ENCODE measurements at regions not wholly inside any gene's neighbourhood (a gene's known extent, or its start where the extent isn't known, plus 50 kb on each side); places are given as distances from the start of the nearest gene placed in this dataset.

DNA sequence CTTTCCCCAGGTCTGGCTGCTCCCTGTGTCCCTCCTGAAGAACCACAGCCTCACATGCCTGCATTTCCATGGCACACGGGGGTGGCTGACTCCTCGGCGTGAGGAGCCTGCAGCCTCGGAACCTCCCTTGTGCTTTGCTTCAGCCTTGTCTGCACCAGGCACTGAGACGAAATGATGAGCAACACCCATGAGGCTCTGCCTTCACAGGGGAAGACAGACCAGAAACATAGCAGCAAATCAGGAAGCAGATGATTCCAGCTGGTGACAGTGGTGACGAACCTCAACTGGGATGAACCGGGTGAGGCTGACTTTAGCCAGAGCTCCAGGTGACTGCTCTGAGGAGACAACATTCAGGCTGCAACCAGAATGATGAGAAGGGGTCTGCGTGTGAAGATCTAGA is 84.5 kb upstream of the SMNDC1 start:
- Histone ChIP-seq H3K27ac (ENCODE audit: low read length) (no peak overlapping the region), H3K9ac (ENCODE audit: low read length in 2 of 2) (no peak overlapping the region), H3K9me3 (ENCODE audit: control insufficient read depth in 2 of 2, low read length in 2 of 2) (no peaks in the 10 kb centered on the region), H3K36me3 (ENCODE audit: control insufficient read depth in 2 of 2, insufficient read depth in 2 of 2, low read length in 2 of 2) (no peaks in the 10 kb centered on the region), H3K27me3 (ENCODE audit: control insufficient read depth in 1 of 2, insufficient read depth in 2 of 2, low read length in 2 of 2) (peaks cover 0 to 4% of the 10 kb centered on the region in 2 donors), H3K4me3 (ENCODE audit: low read length in 2 of 2) (no peak overlapping the region), H3K4me1 (ENCODE audit: control insufficient read depth, insufficient read depth, low read length) (no peaks in the 10 kb centered on the region)

DNA sequence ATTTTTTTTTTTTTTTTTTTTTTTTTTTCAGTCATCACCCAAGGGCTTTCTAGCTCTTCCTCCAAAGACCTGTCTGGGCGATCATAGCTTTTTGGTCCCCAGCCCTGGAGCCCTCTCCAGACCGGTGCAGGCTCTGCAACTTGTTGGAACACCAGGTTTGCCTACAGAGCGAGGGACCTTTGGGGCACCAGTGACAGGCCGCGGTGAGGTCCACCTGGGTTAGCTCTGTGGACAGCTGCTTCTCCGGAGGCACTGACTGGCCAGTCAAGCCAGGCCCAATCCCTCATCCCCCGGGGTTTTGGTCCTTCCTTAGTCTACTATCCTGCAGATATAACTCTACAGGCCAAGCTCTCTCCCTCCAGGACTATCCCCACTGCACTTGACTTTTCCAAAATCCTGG is 86.8 kb upstream of the SMNDC1 start:
- H3K9ac ChIP-seq (ENCODE audit: low read length in 2 of 2) = no peak overlapping the region
- no peaks in the 10 kb centered on the region for H3K9me3 ChIP-seq (ENCODE audit: control insufficient read depth in 2 of 2, low read length in 2 of 2)

DNA sequence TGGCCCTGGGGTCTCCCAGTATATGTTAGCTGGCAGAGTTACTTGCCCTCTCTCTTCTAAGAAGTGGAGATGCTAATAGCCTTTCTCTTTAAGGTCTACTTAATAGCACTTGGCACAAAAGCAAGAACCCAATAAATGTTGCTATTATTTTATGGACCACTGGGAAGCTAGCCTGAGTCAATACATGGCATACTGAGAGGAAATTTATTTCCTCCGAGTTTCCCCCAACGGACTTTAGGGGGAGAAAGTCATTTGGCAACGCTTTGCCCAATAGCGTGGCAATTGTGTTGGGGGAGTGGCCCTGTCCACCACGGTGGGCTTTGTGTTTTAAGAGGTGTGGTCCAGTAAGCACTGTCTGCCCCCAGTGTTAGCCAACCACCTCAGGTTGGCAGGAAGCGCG is 87.4 kb upstream of the SMNDC1 start:
- Histone ChIP-seq H3K27me3 (ENCODE audit: control insufficient read depth in 1 of 2, insufficient read depth in 2 of 2, low read length in 2 of 2) (peaks cover 0 to 4% of the 10 kb centered on the region in 2 donors), H3K36me3 (ENCODE audit: control insufficient read depth in 2 of 2, insufficient read depth in 2 of 2, low read length in 2 of 2) (no peaks in the 10 kb centered on the region), H3K9ac (ENCODE audit: low read length in 2 of 2) (no peak overlapping the region), H3K4me1 (ENCODE audit: control insufficient read depth, insufficient read depth, low read length) (peaks cover 3% of the 10 kb centered on the region), H3K9me3 (ENCODE audit: control insufficient read depth in 2 of 2, low read length in 2 of 2) (no peaks in the 10 kb centered on the region), H3K27ac (ENCODE audit: low read length) (no peak overlapping the region), H3K4me3 (ENCODE audit: low read length in 2 of 2) (no peak overlapping the region)

More for the DNA sequence above, 86.8 kb upstream of the SMNDC1 start:
- Histone ChIP-seq H3K27ac (ENCODE audit: low read length) (no peak overlapping the region), H3K27me3 (ENCODE audit: control insufficient read depth in 1 of 2, insufficient read depth in 2 of 2, low read length in 2 of 2) (peaks cover 0 to 4% of the 10 kb centered on the region in 2 donors), H3K36me3 (ENCODE audit: control insufficient read depth in 2 of 2, insufficient read depth in 2 of 2, low read length in 2 of 2) (no peaks in the 10 kb centered on the region), H3K4me3 (ENCODE audit: low read length in 2 of 2) (no peak overlapping the region), H3K4me1 (ENCODE audit: control insufficient read depth, insufficient read depth, low read length) (peaks cover 3% of the 10 kb centered on the region)

DNA sequence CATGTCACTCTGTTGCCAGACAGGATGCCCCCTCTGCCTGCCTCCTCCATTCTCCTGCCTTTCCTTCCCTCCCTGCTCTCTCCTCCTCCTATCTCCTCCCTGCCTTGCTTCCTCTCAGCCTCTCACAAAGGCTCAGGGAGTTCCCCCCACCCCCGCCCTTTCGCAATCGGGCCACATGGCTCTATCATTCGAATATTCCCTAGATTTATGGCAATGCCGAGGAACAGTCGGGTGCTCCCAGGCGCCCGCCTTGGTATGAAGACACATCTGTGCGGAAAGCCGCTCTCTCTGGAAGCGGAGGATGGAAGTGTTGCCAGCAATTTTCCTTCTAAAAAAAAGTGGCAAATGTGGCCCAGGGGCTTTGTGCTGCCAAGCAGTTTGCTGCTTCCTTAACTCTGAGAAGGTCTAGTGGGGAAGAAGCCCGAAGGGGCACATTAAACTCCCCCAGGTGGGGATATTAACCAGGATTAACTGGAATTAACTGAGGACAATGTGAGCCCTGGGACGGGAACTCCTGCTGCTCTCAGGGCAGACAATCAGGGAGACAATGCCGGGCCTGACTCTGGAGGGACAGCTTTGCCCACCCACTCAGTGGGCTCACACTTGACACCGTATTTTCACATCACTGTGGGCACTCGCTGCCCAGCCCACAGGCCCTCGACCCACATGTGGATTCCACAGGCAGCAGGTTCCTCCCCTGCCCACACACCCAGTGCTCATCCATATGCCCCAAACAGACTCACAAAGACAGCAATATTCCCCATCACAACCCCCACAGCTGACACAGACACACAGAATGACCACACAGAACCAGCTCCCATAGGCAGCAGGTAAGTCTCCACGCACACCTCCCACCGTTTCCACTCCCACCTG is 88.4 kb upstream of the SMNDC1 start:
- H3K27ac ChIP-seq (ENCODE audit: low read length) = no peak overlapping the region
- no peaks in the 10 kb centered on the region for H3K9me3 ChIP-seq (ENCODE audit: control insufficient read depth in 2 of 2, low read length in 2 of 2)
- peaks cover 3% of the 10 kb centered on the region for H3K4me1 ChIP-seq (ENCODE audit: control insufficient read depth, insufficient read depth, low read length)
- H3K27me3 ChIP-seq (ENCODE audit: control insufficient read depth in 1 of 2, insufficient read depth in 2 of 2, low read length in 2 of 2) = peaks cover 0 to 4% of the 10 kb centered on the region in 2 donors
- no peaks in the 10 kb centered on the region for H3K36me3 ChIP-seq (ENCODE audit: control insufficient read depth in 2 of 2, insufficient read depth in 2 of 2, low read length in 2 of 2)
- H3K4me3 ChIP-seq (ENCODE audit: low read length in 2 of 2) = no peak overlapping the region
- H3K9ac ChIP-seq (ENCODE audit: low read length in 2 of 2) = no peak overlapping the region

DNA sequence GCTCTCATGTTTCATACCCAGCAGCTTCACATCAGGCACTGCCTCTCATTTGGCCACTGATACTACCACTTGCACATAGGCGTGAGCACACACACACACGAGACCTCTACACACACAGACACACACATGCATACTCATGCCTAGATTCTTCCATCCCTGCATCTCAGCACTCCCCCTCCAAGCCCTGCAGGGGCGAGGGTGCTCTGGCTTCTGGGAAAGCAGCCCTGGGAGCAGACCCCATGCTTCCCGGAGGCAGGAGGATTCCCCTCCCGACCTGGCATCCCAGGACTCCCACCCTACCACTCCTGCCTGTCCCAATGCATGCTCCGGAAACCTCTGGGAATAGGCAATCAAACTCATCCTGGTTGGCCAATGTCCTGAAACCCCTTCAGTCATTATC is 89.1 kb upstream of the SMNDC1 start:
- Histone ChIP-seq H3K27ac (ENCODE audit: low read length) (no peak overlapping the region), H3K9me3 (ENCODE audit: control insufficient read depth in 2 of 2, low read length in 2 of 2) (no peaks in the 10 kb centered on the region), H3K36me3 (ENCODE audit: control insufficient read depth in 2 of 2, insufficient read depth in 2 of 2, low read length in 2 of 2) (no peaks in the 10 kb centered on the region), H3K9ac (ENCODE audit: low read length in 2 of 2) (no peak overlapping the region), H3K27me3 (ENCODE audit: control insufficient read depth in 1 of 2, insufficient read depth in 2 of 2, low read length in 2 of 2) (peaks cover 0 to 4% of the 10 kb centered on the region in 2 donors), H3K4me3 (ENCODE audit: low read length in 2 of 2) (no peak overlapping the region), H3K4me1 (ENCODE audit: control insufficient read depth, insufficient read depth, low read length) (peaks cover 3% of the 10 kb centered on the region)

DNA sequence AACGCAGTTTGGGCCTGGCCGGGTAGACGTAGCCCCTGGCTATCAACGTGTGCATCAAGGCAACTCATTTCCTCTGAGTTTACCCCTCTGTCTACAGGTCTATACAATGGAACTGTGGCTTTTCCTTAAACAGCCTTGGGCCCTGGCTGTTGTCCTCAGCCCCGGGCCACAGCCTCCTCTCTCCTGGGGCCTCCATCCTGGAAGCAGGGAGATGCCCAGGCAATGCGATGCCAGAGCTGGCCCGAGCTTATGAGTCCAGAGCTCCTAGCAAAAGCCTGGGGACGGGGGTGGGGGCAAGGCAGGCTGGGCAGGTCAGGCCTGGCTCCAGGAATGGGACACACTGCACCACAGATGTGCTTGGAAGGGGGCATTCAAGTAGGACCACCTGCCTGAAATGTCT is 89.6 kb upstream of the SMNDC1 start:
- Histone ChIP-seq H3K9ac (ENCODE audit: low read length in 2 of 2) (no peak overlapping the region), H3K9me3 (ENCODE audit: control insufficient read depth in 2 of 2, low read length in 2 of 2) (no peaks in the 10 kb centered on the region), H3K4me3 (ENCODE audit: low read length in 2 of 2) (no peak overlapping the region), H3K36me3 (ENCODE audit: control insufficient read depth in 2 of 2, insufficient read depth in 2 of 2, low read length in 2 of 2) (no peaks in the 10 kb centered on the region), H3K27ac (ENCODE audit: low read length) (no peak overlapping the region), H3K27me3 (ENCODE audit: control insufficient read depth in 1 of 2, insufficient read depth in 2 of 2, low read length in 2 of 2) (peaks cover 0 to 4% of the 10 kb centered on the region in 2 donors), H3K4me1 (ENCODE audit: control insufficient read depth, insufficient read depth, low read length) (peaks cover 3% of the 10 kb centered on the region)

DNA sequence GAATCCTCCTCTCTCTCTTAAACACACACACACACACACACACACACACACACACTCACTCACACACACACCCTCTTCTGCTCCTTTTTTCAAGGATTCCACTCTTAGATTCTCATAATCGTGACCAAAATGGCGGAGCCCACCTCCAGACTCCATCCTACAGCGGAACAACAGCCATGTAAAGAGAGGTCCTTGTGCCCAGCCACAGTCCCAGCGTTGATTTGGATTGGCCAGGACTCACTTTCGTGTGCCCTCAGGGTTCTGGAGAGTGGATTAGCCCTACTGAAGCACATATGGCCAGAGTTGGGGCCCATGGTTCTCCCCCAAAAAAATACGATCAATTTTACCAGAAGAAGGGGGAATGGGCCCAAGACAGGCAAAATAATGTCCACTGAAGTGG is 90.2 kb upstream of the SMNDC1 start:
- H3K4me3 ChIP-seq (ENCODE audit: low read length in 2 of 2) = no peak overlapping the region
- H3K9me3 ChIP-seq (ENCODE audit: control insufficient read depth in 2 of 2, low read length in 2 of 2) = no peaks in the 10 kb centered on the region
- H3K4me1 ChIP-seq (ENCODE audit: control insufficient read depth, insufficient read depth, low read length) = peaks cover 3% of the 10 kb centered on the region
- peaks cover 0 to 4% of the 10 kb centered on the region in 2 donors for H3K27me3 ChIP-seq (ENCODE audit: control insufficient read depth in 1 of 2, insufficient read depth in 2 of 2, low read length in 2 of 2)
- H3K27ac ChIP-seq (ENCODE audit: low read length) = no peak overlapping the region
- H3K9ac ChIP-seq (ENCODE audit: low read length in 2 of 2) = no peak overlapping the region
- no peaks in the 10 kb centered on the region for H3K36me3 ChIP-seq (ENCODE audit: control insufficient read depth in 2 of 2, insufficient read depth in 2 of 2, low read length in 2 of 2)

DNA sequence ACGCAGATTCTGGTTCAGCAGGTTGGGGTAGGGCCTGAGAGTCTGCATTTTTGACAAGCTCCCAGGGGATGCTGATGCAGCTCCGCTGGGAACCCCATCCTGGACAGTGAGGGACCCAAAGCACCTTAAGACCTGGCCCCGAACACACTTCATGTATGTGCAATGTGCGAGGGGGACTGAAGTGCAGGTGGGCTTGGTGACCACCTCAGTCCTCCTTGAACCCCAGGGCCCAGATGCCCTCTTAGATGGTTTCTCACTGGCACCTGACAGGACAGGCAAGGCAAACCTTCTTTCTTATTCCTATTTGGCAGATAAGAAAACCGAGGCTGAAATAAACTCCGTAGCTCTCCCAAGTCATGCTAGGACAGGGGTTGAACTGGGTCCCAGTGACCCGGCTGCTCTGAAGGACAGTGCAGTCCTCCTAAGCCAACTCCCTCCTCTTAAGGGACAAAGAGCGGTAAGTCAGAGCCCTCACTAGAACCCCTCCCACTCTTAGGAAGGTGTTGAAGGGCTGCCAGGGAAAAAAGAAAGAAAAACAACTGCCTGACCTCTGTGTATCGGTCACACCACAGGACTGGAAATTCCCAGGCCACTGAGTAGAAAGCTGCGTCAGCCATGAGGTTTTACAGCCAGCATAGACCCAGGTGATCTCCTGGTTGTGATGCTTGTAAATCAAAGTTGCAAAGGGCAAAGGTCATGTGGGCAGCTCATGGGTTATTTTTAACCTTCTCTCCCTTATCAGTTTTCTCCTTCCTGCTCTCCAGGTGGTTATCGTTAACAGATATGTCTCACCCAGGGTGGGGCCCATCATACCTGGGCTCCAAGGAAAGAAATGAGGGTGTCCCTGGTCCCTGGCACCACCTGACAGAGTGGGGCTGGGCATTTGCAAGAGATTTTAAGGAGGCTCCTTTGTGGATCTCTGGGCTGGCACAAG is 90.9 kb upstream of the SMNDC1 start:
- Histone ChIP-seq H3K27me3 (ENCODE audit: control insufficient read depth in 1 of 2, insufficient read depth in 2 of 2, low read length in 2 of 2) (peaks cover 0 to 4% of the 10 kb centered on the region in 2 donors), H3K36me3 (ENCODE audit: control insufficient read depth in 2 of 2, insufficient read depth in 2 of 2, low read length in 2 of 2) (no peaks in the 10 kb centered on the region), H3K9me3 (ENCODE audit: control insufficient read depth in 2 of 2, low read length in 2 of 2) (no peaks in the 10 kb centered on the region), H3K27ac (ENCODE audit: low read length) (no peak overlapping the region), H3K9ac (ENCODE audit: low read length in 2 of 2) (no peak overlapping the region), H3K4me3 (ENCODE audit: low read length in 2 of 2) (no peak overlapping the region), H3K4me1 (ENCODE audit: control insufficient read depth, insufficient read depth, low read length) (peaks cover 3% of the 10 kb centered on the region)

DNA sequence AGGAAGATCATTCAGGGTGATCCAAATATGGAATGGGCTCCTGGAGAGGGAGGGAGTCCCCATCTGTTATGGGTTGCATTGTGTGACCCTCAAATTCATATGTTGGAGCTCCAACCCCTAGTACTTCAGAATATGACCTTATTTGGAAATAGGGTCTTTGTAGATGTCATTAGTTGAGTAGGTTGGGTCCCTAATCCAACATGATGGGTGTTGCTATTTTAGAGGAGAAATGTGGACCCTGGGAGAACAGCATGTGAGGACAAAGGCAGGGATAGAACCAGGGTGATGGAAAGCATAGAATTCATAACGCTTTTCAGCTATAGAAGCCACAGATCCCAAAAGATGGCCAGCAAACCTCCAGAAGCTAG is 91.5 kb upstream of the SMNDC1 start:
- Histone ChIP-seq H3K9ac (ENCODE audit: low read length in 2 of 2) (no peak overlapping the region), H3K36me3 (ENCODE audit: control insufficient read depth in 2 of 2, insufficient read depth in 2 of 2, low read length in 2 of 2) (no peaks in the 10 kb centered on the region), H3K4me3 (ENCODE audit: low read length in 2 of 2) (no peak overlapping the region), H3K27ac (ENCODE audit: low read length) (no peak overlapping the region), H3K27me3 (ENCODE audit: control insufficient read depth in 1 of 2, insufficient read depth in 2 of 2, low read length in 2 of 2) (peaks cover 0 to 4% of the 10 kb centered on the region in 2 donors), H3K4me1 (ENCODE audit: control insufficient read depth, insufficient read depth, low read length) (peaks cover 3% of the 10 kb centered on the region), H3K9me3 (ENCODE audit: control insufficient read depth in 2 of 2, low read length in 2 of 2) (no peaks in the 10 kb centered on the region)

DNA sequence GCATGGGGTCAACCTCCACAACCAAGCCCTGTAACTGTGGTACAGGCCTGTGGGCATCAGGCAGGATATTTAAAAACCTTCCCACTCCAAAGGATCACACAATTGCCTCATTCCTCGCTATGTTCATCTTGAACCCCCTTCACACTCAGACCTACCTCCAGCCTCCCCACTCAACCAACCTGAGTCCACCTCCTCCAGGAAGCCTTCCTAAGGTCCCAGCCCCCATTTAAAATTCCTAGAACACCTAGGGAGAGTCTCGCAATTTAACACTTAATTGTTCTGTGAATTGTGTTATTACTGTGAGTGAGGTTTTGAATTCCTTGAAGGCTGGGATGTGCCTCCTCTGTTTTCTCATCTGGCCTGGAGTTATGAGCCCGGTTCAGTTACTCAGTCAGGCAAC is 93.1 kb upstream of the SMNDC1 start:
- no peak overlapping the region for H3K4me3 ChIP-seq (ENCODE audit: low read length in 2 of 2)
- H3K27ac ChIP-seq (ENCODE audit: low read length) = no peak overlapping the region
- no peak overlapping the region for H3K9ac ChIP-seq (ENCODE audit: low read length in 2 of 2)
- no peaks in the 10 kb centered on the region for H3K27me3 ChIP-seq (ENCODE audit: control insufficient read depth in 1 of 2, insufficient read depth in 2 of 2, low read length in 2 of 2)
- H3K4me1 ChIP-seq (ENCODE audit: control insufficient read depth, insufficient read depth, low read length) = peaks cover 3% of the 10 kb centered on the region
- H3K36me3 ChIP-seq (ENCODE audit: control insufficient read depth in 2 of 2, insufficient read depth in 2 of 2, low read length in 2 of 2) = no peaks in the 10 kb centered on the region
- H3K9me3 ChIP-seq (ENCODE audit: control insufficient read depth in 2 of 2, low read length in 2 of 2) = no peaks in the 10 kb centered on the region

Measured in stomach smooth muscle (tissue), 2 donors.